Stimulated activated CD4-positive, alpha-beta T cell treated with anti-CD3 and anti-CD28 coated beads, Interleukin-12 subunit alpha, Interleukin-12 subunit beta, amount 100 ng/mL, for 4 hours (primary cell): ENCODE measurements at regions not wholly inside any gene's neighbourhood (a gene's known extent, or its start where the extent isn't known, plus 50 kb on each side); places are given as distances from the start of the nearest gene placed in this dataset.

Source experiments
- DNase-seq: peaks from one replicate; pipeline ENCODE4 v3.0.0-alpha.2; 2020

GRCh38 chr18:77866351-77866750 lies 616.7 kb downstream of the GALR1 start:
- DNase-seq = no peak

- DNase-seq = no peak
Observed at GRCh38 chr18:77870199-77870598, 620.6 kb downstream of the GALR1 start.

GRCh38 chr18:77870894-77871293 lies 621.2 kb downstream of the GALR1 start:
- no peak for DNase-seq

DNA sequence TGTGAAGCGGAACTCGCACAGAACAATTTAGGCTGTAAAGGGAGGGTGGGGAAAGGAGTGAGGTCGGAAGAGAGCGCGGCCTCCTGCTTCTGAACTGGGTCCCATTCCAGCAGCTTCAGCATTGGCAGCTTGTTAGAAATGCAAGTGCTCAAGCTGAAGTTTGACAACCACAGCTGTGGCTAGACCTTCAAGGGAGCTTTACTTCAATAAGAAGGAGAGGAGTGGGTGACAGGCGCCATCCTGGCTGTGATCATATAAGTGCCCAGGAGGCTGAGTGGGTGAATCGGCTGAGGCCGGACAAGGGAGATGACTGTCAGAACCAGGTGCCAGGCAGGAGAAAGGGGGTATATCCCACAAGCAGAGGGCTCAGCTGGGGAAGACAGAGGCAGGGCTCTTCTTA lies 622.5 kb downstream of the GALR1 start:
- DNase-seq = no peak

GRCh38 chr18:77876319-77876865 lies 626.7 kb downstream of the GALR1 start:
- DNase-seq = no peak

- DNase-seq = no peak
Observed at GRCh38 chr18:77879829-77880228, 630.2 kb downstream of the GALR1 start.

DNA sequence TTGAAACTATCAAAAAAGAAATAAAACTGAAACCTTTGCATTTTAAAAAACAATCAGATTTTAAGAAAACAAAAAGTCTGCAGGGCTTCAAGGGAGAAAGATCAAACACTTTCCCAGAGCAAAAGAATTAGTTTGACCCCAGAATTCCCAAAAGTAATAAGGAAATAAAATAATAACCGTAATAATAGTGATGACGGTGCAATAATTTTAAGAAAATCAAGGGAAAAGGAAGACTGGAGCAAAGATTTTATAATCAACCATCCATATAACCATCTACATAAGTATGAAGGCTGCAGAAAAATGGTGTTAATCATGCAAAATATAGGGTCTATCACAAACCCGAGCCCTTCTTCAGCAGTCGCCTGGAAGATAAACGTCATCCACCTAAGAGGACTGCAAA lies 634.8 kb downstream of the GALR1 start:
- DNase-seq = no peak

DNA sequence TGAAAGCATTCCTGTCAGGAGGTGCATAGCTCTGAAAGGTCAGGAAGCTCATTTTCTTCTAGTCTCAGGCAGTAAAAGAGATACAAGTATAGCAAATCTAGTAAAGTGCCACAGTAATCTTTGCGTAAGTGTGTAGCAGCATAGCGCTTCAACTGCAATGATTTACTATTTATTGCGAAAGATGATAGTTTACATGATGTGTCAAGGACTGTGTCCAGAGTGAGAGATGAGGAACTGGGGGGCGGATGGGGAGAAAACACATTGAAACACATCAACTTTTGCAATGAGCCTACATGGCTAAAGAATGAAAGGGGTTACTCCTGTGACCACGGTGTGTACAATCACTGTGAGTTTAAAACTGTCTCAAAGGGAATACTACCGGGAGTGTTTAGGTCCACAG lies 644.4 kb downstream of the GALR1 start:
- DNase-seq = no peak

- no peak for DNase-seq
Observed at GRCh38 chr18:77895250-77895649, 645.6 kb downstream of the GALR1 start.

DNA sequence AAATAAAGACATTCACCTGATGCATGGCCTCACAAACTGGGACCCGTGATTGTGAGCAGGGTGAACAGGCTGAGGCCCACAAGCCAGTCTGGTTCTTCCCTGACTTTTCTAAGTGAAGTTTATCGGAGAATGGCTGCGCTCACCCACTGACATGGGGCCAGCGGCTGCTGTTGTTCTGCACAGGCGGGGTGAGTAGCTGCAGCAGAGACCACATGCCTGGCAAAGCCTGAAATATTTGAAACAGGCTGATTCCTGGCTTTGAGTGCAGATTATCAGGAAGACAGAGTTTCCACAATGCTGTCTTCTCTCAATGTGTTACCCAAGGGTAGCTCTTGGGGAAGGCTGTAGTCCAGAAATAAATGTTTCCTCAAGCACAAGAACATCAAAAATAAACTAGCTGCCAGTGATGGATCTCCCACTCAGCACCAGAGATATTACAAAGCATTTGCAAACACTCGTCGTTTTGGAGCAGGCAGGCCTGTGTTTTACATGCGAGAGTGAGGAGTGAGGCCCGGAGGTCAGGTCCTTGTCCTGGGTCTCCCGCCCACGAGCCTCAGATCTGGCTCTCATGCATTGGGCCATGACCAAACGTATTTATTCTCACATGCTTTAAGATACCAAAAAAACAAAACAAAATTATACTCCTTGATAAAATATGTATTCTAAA lies 647.1 kb downstream of the GALR1 start:
- no peak for DNase-seq

GRCh38 chr18:77897606-77898005 lies 648.0 kb downstream of the GALR1 start:
- DNase-seq = no peak

GRCh38 chr18:77899972-77900754 lies 650.5 kb downstream of the GALR1 start:
- peak; percentile 43 for DNase-seq

DNA sequence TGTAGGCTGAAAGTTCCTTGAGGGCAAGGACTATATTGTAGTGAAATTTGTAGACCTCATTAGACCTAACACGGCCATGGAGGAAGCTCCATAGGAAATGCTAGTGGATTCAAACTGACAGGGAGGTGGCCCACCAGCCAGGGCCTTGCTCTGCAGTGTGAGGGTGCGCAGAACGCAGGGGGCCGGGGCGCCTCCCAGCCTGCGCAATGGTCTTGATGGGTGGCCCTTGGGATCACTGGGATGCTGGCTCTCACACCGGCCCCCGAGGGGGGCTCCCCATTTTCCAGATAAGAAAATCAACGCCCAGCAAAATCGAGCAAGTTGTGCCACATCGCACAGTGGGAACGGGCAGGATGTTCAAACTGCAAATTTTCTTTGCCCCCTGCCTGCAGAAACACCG lies 655.4 kb downstream of the GALR1 start:
- no peak for DNase-seq

- no peak for DNase-seq
Observed at GRCh38 chr18:77905449-77906055, 655.9 kb downstream of the GALR1 start.

DNA sequence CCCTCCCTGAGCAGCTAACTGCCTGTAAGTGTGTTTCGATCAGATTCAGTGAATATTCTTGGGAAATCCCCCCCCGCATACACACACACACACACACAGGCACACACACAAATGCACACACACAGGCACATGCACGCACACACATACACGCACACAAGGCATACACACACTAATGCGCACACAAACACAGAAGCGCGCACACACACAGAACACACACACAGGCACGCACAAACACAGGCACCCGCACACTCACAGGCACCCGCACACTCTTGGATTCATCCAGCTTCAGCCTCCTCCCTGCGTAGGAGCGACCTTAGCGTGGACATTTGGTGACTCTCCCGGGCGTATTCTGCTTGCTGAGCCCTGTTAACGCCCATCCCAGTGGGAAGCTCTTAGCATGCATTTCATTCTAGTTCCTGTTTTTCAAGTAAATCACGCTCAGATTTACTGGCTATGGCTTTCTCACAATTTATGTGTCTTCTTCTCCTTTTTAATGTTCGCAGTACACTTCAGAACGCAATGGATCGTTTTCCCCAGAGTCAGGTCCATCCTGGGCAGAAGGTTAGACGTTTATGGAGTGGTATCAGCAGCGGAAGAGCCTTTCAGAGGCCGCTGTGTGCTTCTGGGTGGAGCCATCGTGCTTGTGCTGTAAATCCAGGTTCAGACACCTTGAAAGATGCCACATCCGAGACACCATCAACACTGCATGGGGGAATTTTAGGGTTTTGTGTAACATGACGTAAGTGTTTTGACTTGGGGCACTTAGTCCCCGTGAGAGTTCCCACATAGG lies 656.6 kb downstream of the GALR1 start:
- no peak for DNase-seq

- DNase-seq = no peak
Observed at GRCh38 chr18:77910347-77910746, 660.7 kb downstream of the GALR1 start.

DNA sequence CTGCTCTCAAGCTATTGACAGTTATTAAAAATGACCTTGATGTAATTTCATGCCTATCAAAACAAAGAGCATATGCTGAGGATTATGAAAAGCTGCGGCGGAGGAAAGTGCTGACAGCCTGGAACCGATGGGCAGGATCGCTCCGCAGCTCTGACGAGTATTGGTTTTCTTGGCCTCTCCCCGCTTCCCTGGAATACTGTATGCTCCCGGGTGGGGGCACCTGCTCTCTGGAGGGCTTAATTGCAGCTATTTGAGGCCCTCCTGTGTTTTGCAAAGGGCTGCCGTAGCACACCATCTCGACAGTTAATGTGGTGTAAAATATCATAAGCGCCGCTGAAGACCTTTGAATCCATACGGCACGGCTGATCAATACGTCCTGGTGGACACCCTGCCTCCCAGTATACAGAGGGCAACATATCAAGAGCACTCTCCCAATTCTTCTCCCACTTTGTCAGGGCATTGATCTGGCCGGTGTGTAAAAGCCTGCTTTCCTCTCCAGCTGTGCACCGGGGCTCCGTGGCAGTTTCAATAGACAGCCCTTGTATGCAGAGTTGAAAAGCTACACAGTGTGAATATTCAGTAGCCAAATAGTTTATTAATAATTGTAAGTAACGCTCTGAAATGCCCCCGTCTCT lies 662.4 kb downstream of the GALR1 start:
- DNase-seq = no peak

GRCh38 chr18:77918730-77919129 lies 669.1 kb downstream of the GALR1 start:
- no peak for DNase-seq

- no peak for DNase-seq
Observed at GRCh38 chr18:77919923-77920322, 670.3 kb downstream of the GALR1 start.

GRCh38 chr18:77935342-77935741 lies 685.7 kb downstream of the GALR1 start:
- no peak for DNase-seq

GRCh38 chr18:77940566-77940965 lies 690.9 kb downstream of the GALR1 start:
- no peak for DNase-seq

DNA sequence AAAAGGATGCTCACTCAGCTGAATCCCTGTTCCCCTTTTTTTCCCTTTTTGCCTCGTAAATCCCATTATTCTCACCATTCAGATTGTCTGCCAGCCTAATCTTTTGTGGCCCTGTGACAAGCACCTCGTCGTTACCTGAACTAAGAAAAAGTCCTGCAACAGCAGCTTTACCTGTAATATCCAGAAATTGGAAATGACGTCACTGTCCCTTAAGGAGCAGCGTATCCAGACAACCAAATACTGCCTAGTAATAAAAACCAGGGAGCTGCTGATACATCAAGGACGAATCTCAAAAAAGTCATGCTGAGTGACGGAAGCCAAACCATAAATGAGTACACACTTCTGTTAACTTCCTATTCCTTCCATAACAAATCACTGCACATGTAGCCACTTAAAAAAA lies 694.9 kb downstream of the GALR1 start:
- no peak for DNase-seq

GRCh38 chr18:77948567-77948966 lies 698.9 kb downstream of the GALR1 start:
- no peak for DNase-seq
